ENCODE measurements at regions not wholly inside any gene's neighbourhood (a gene's known extent, or its start where the extent isn't known, plus 50 kb on each side); places are given as distances from the start of the nearest gene placed in this dataset.

DNA sequence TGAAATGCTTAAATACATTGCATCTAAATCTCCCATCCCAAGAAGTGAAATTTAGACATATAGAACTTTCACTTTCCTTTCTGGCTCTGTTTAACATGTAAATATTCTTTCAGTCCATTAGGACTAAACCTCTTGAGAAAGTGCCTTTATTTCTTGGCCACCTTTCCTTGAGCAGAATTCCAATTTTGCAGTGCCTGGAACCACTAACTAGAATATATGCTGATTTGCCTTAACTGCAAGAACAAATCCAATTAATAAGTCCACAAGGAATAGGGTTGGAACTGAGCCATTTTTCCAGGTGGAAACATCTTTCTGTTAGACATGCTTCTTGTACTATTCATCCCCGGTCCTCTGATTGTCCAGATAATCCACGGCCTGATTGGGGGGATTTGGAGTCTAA, 478.0 kb downstream of the ENC1 start (continued):
- TF ChIP-seq, protein P1, sequence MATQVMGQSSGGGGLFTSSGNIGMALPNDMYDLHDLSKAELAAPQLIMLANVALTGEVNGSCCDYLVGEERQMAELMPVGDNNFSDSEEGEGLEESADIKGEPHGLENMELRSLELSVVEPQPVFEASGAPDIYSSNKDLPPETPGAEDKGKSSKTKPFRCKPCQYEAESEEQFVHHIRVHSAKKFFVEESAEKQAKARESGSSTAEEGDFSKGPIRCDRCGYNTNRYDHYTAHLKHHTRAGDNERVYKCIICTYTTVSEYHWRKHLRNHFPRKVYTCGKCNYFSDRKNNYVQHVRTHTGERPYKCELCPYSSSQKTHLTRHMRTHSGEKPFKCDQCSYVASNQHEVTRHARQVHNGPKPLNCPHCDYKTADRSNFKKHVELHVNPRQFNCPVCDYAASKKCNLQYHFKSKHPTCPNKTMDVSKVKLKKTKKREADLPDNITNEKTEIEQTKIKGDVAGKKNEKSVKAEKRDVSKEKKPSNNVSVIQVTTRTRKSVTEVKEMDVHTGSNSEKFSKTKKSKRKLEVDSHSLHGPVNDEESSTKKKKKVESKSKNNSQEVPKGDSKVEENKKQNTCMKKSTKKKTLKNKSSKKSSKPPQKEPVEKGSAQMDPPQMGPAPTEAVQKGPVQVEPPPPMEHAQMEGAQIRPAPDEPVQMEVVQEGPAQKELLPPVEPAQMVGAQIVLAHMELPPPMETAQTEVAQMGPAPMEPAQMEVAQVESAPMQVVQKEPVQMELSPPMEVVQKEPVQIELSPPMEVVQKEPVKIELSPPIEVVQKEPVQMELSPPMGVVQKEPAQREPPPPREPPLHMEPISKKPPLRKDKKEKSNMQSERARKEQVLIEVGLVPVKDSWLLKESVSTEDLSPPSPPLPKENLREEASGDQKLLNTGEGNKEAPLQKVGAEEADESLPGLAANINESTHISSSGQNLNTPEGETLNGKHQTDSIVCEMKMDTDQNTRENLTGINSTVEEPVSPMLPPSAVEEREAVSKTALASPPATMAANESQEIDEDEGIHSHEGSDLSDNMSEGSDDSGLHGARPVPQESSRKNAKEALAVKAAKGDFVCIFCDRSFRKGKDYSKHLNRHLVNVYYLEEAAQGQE (IDR thresholded peaks at IDR 0.05; ENCODE audit: unreplicated experiment), result no peak
- no peak for TF ChIP-seq CREB1 (CRISPR knock-in tag; IDR thresholded peaks at IDR 0.05; ENCODE audit: low read depth)

GRCh38 chr5:74161170-74161569, 479.4 kb downstream of the ENC1 start:
- H3K36me3 ChIP-seq (ENCODE audit: insufficient read depth), result no peaks in the 10 kb centered on the region
- Mint-ChIP-seq H3K36me3 (ENCODE audit: low read depth) (no peaks in the 10 kb centered on the region), H3K4me1 (peaks cover 14% of the 10 kb centered on the region; the same call in 2 of the 3 replicates), H3K27me3 (ENCODE audit: insufficient read depth, low read depth, poor library complexity) (no peaks in the 10 kb centered on the region), H3K9me3 (no peaks in the 10 kb centered on the region), H3K27ac (no peak overlapping the region), H3K4me3 (no peak overlapping the region)
- DNase-seq (ENCODE audit: low spot score) (no peak), ATAC-seq (no peak)
- H4K20me1 ChIP-seq (replicated peaks; ENCODE audit: insufficient read depth), result no peaks in the 10 kb centered on the region
- no peaks in the 10 kb centered on the region for H3K4me1 ChIP-seq (ENCODE audit: insufficient read depth)
- H3K27ac ChIP-seq (ENCODE audit: low read depth), result no peak overlapping the region
- H3K79me2 ChIP-seq (replicated peaks; ENCODE audit: insufficient read depth), result no peaks in the 10 kb centered on the region
- no peaks in the 10 kb centered on the region for H3K27me3 ChIP-seq (ENCODE audit: insufficient read depth)
- no peak overlapping the region for H2AFZ ChIP-seq
- H3K4me3 ChIP-seq, result no peak overlapping the region
- H3K9me2 ChIP-seq (ENCODE audit: insufficient read depth), result 0 out of 2 replicates have a peak, but pooled peaks cover 3% of the 10 kb centered on the region
- H3F3A ChIP-seq (replicated peaks; ENCODE audit: low read depth), result no peaks in the 10 kb centered on the region
- no peak overlapping the region for H3K4me2 ChIP-seq
- no peak for TF ChIP-seq EZH2phosphoT487 (IDR thresholded peaks at IDR 0.05; ENCODE audit: unreplicated experiment)
- TF ChIP-seq STAT1 (IDR thresholded peaks at IDR 0.05; ENCODE audit: unreplicated experiment), result no peak
- TF ChIP-seq, protein P1 (IDR thresholded peaks at IDR 0.05; ENCODE audit: unreplicated experiment), result no peak
- TF ChIP-seq, protein P2, sequence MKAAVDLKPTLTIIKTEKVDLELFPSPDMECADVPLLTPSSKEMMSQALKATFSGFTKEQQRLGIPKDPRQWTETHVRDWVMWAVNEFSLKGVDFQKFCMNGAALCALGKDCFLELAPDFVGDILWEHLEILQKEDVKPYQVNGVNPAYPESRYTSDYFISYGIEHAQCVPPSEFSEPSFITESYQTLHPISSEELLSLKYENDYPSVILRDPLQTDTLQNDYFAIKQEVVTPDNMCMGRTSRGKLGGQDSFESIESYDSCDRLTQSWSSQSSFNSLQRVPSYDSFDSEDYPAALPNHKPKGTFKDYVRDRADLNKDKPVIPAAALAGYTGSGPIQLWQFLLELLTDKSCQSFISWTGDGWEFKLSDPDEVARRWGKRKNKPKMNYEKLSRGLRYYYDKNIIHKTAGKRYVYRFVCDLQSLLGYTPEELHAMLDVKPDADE (IDR thresholded peaks at IDR 0.05), result no peak
- no peak for TF ChIP-seq NANOG (IDR thresholded peaks at IDR 0.05; ENCODE audit: borderline replicate concordance)
- no peak for TF ChIP-seq POLR2AphosphoS5 (IDR thresholded peaks at IDR 0.05; ENCODE audit: low read depth)
- TF ChIP-seq, protein P3, sequence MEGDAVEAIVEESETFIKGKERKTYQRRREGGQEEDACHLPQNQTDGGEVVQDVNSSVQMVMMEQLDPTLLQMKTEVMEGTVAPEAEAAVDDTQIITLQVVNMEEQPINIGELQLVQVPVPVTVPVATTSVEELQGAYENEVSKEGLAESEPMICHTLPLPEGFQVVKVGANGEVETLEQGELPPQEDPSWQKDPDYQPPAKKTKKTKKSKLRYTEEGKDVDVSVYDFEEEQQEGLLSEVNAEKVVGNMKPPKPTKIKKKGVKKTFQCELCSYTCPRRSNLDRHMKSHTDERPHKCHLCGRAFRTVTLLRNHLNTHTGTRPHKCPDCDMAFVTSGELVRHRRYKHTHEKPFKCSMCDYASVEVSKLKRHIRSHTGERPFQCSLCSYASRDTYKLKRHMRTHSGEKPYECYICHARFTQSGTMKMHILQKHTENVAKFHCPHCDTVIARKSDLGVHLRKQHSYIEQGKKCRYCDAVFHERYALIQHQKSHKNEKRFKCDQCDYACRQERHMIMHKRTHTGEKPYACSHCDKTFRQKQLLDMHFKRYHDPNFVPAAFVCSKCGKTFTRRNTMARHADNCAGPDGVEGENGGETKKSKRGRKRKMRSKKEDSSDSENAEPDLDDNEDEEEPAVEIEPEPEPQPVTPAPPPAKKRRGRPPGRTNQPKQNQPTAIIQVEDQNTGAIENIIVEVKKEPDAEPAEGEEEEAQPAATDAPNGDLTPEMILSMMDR (conservative IDR thresholded peaks at IDR 0.05; ENCODE audit: low read depth in 2 of 2), result no peak
- TF ChIP-seq EZH2 (IDR thresholded peaks at IDR 0.05; ENCODE audit: low read depth, unreplicated experiment), result no peak

Data from GM23338 (cell line).